ENCODE measurements at regions not wholly inside any gene's neighbourhood (a gene's known extent, or its start where the extent isn't known, plus 50 kb on each side); places are given as distances from the start of the nearest gene placed in this dataset.

DNA sequence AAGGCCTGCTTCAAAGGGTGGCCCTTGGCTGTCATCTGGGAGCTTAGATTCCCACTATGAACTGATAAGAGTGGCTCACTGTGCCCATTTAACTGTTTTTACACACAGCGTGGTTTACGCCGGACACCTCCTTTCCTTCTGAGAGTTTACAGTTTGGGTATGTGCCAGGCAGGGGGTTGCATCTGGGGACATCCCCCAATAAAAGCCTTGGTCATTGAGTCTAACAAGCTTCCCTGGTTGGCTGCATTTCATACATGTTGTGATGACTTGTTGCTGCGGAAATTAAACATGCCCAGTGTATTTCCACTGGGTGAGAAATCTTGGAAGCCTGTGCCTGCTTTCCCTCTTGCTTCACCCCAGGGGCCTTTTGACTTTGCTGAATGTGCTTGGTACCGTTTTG, 264.1 kb upstream of the NPY start:
- no peak for TF ChIP-seq POLR2AphosphoS5 (IDR thresholded peaks at IDR 0.05)
- TF ChIP-seq, protein P1, sequence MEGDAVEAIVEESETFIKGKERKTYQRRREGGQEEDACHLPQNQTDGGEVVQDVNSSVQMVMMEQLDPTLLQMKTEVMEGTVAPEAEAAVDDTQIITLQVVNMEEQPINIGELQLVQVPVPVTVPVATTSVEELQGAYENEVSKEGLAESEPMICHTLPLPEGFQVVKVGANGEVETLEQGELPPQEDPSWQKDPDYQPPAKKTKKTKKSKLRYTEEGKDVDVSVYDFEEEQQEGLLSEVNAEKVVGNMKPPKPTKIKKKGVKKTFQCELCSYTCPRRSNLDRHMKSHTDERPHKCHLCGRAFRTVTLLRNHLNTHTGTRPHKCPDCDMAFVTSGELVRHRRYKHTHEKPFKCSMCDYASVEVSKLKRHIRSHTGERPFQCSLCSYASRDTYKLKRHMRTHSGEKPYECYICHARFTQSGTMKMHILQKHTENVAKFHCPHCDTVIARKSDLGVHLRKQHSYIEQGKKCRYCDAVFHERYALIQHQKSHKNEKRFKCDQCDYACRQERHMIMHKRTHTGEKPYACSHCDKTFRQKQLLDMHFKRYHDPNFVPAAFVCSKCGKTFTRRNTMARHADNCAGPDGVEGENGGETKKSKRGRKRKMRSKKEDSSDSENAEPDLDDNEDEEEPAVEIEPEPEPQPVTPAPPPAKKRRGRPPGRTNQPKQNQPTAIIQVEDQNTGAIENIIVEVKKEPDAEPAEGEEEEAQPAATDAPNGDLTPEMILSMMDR (IDR thresholded peaks at IDR 0.05): no peak

Data from sigmoid colon (tissue), 4 donors.